ENCODE measurements at regions not wholly inside any gene's neighbourhood (a gene's known extent, or its start where the extent isn't known, plus 50 kb on each side); places are given as distances from the start of the nearest gene placed in this dataset.

GRCh38 chr2:238669581-238670080 is 178.3 kb upstream of the TWIST2 start:
- TF ChIP-seq CTCF (IDR thresholded peaks at IDR 0.05; ENCODE audit: low read depth, low read length) (no peak), EZH2phosphoT487 (IDR thresholded peaks at IDR 0.05; ENCODE audit: low read depth) (no peak)
